GM12874 (cell line): ENCODE measurements at regions not wholly inside any gene's neighbourhood (a gene's known extent, or its start where the extent isn't known, plus 50 kb on each side); places are given as distances from the start of the nearest gene placed in this dataset.

Experiments
- CTCF ChIP-seq: IDR thresholded peaks from 2 replicates; pipeline ENCODE4 v1.5.1; 2011; ENCODE audit warnings: low read depth, mild to moderate bottlenecking, control low read depth, low read length, moderate library complexity; ENCODE audit not compliant: insufficient read depth

- TF ChIP-seq CTCF, result no peak
Measured at GRCh38 chr4:38289553-38289952, 329.4 kb downstream of the PTTG2 start.

- no peak for TF ChIP-seq CTCF
Measured at GRCh38 chr4:38290366-38290765, 330.2 kb downstream of the PTTG2 start.

- TF ChIP-seq CTCF, result no peak
Measured at GRCh38 chr4:38290914-38291313, 330.7 kb downstream of the PTTG2 start.

- TF ChIP-seq CTCF, result no peak
Measured at GRCh38 chr4:38292529-38292928, 332.3 kb downstream of the PTTG2 start.

GRCh38 chr4:38294238-38294637, 334.0 kb downstream of the PTTG2 start:
- no peak for TF ChIP-seq CTCF

- no peak for TF ChIP-seq CTCF
Measured at GRCh38 chr4:38297061-38297460, 336.9 kb downstream of the PTTG2 start.

GRCh38 chr4:38298868-38299713, 338.9 kb downstream of the PTTG2 start:
- TF ChIP-seq CTCF, result no peak
